ENCODE measurements at regions not wholly inside any gene's neighbourhood (a gene's known extent, or its start where the extent isn't known, plus 50 kb on each side); places are given as distances from the start of the nearest gene placed in this dataset.
"Not testable (repeated sequence)": the region's sequence is repeated elsewhere in the genome, so short reads cannot be mapped to it uniquely, and the experiment has no call there.

GRCh38 chrX:82757614-82758013 is 750.5 kb upstream of the POU3F4 start:
- no peak for TF ChIP-seq CTCF (IDR thresholded peaks at IDR 0.05; ENCODE audit: low read depth, low read length)
- Histone ChIP-seq H3K36me3 (no peaks in the 10 kb centered on the region), H3K27ac (no peak overlapping the region), H3K4me3 (ENCODE audit: low read depth, low read length) (no peak overlapping the region), H3K27me3 (ENCODE audit: insufficient read depth, low read depth, severe bottlenecking) (peaks cover 42% of the 10 kb centered on the region), H3K9me3 (ENCODE audit: severe bottlenecking) (peaks cover 3% of the 10 kb centered on the region)
- no peak for DNase-seq

GRCh38 chrX:82764521-82764920 is 743.6 kb upstream of the POU3F4 start:
- no peaks in the 10 kb centered on the region for H3K9me3 ChIP-seq (ENCODE audit: severe bottlenecking)
- DNase-seq = no peak
- no peaks in the 10 kb centered on the region for H3K36me3 ChIP-seq
- TF ChIP-seq CTCF (IDR thresholded peaks at IDR 0.05; ENCODE audit: low read depth, low read length) = no peak
- H3K27me3 ChIP-seq (ENCODE audit: insufficient read depth, low read depth, severe bottlenecking) = peaks cover 8% of the 10 kb centered on the region
- H3K4me3 ChIP-seq (ENCODE audit: low read depth, low read length) = no peak overlapping the region
- no peak overlapping the region for H3K27ac ChIP-seq

- H3K36me3 ChIP-seq = no peaks in the 10 kb centered on the region
- no peak for DNase-seq
- H3K4me3 ChIP-seq (ENCODE audit: low read depth, low read length) = no peak overlapping the region
- H3K27me3 ChIP-seq (ENCODE audit: insufficient read depth, low read depth, severe bottlenecking) = no peaks in the 10 kb centered on the region
- TF ChIP-seq CTCF (IDR thresholded peaks at IDR 0.05; ENCODE audit: low read depth, low read length) = no peak
- H3K27ac ChIP-seq = no peak overlapping the region
- H3K9me3 ChIP-seq (ENCODE audit: severe bottlenecking) = no peaks in the 10 kb centered on the region
Measured at GRCh38 chrX:82765811-82766210, 742.3 kb upstream of the POU3F4 start.

- H3K27me3 ChIP-seq (ENCODE audit: insufficient read depth, low read depth, severe bottlenecking) = peaks cover 6% of the 10 kb centered on the region
- H3K36me3 ChIP-seq = no peaks in the 10 kb centered on the region
- no peaks in the 10 kb centered on the region for H3K9me3 ChIP-seq (ENCODE audit: severe bottlenecking)
- no peak for TF ChIP-seq CTCF (IDR thresholded peaks at IDR 0.05; ENCODE audit: low read depth, low read length)
- no peak overlapping the region for H3K4me3 ChIP-seq (ENCODE audit: low read depth, low read length)
- no peak for DNase-seq
- H3K27ac ChIP-seq = no peak overlapping the region
Measured at GRCh38 chrX:82775426-82775825, 732.7 kb upstream of the POU3F4 start.

GRCh38 chrX:82782014-82782413 is 726.1 kb upstream of the POU3F4 start:
- H3K27ac ChIP-seq = no peak overlapping the region
- H3K36me3 ChIP-seq = no peaks in the 10 kb centered on the region
- TF ChIP-seq CTCF (IDR thresholded peaks at IDR 0.05; ENCODE audit: low read depth, low read length) = no peak
- no peak overlapping the region for H3K4me3 ChIP-seq (ENCODE audit: low read depth, low read length)
- no peaks in the 10 kb centered on the region for H3K9me3 ChIP-seq (ENCODE audit: severe bottlenecking)
- H3K27me3 ChIP-seq (ENCODE audit: insufficient read depth, low read depth, severe bottlenecking) = no peaks in the 10 kb centered on the region
- DNase-seq = no peak

- not testable (repeated sequence) for H3K27me3 ChIP-seq (ENCODE audit: insufficient read depth, low read depth, severe bottlenecking); H3K4me3 ChIP-seq (ENCODE audit: low read depth, low read length); H3K27ac ChIP-seq; H3K36me3 ChIP-seq; H3K9me3 ChIP-seq (ENCODE audit: severe bottlenecking); DNase-seq
Measured at GRCh38 chrX:82812902-82813301, 695.2 kb upstream of the POU3F4 start.
